Astrocyte (in vitro differentiated cells and primary cell): ENCODE measurements at regions not wholly inside any gene's neighbourhood (a gene's known extent, or its start where the extent isn't known, plus 50 kb on each side); places are given as distances from the start of the nearest gene placed in this dataset.

ENCODE experiments used
- CTCF ChIP-seq: IDR thresholded peaks from 2 replicates; pipeline ENCODE4 v1.5.1; 2011; ENCODE audit warnings: low read depth, mild to moderate bottlenecking, inconsistent platforms, low read length, moderate library complexity; ENCODE audit not compliant: insufficient read depth
- EZH2 ChIP-seq: IDR thresholded peaks from 2 replicates; pipeline ENCODE4 v1.6.1; 2012; ENCODE audit warnings: mild to moderate bottlenecking, low read length, inconsistent platforms; ENCODE audit not compliant: insufficient read depth

GRCh38 chr5:53199882-53200281 lies 90.3 kb upstream of the MOCS2 start:
- TF ChIP-seq EZH2 (no peak), CTCF (no peak)
